ENCODE measurements at regions not wholly inside any gene's neighbourhood (a gene's known extent, or its start where the extent isn't known, plus 50 kb on each side); places are given as distances from the start of the nearest gene placed in this dataset.

GRCh38 chr9:96183751-96184150 lies 118.2 kb downstream of the HSD17B3 start:
- TF ChIP-seq CTCF (IDR thresholded peaks at IDR 0.05; ENCODE audit: low read depth, low read length, missing control alignments), result no peak
- DNase-seq (ENCODE audit: low read depth), result no peak
- H3K4me3 ChIP-seq (ENCODE audit: low read depth, low read length), result no peak overlapping the region

- no peak for DNase-seq (ENCODE audit: low read depth)
- no peak for TF ChIP-seq CTCF (IDR thresholded peaks at IDR 0.05; ENCODE audit: low read depth, low read length, missing control alignments)
- no peak overlapping the region for H3K4me3 ChIP-seq (ENCODE audit: low read depth, low read length)
These were observed 123.8 kb downstream of the HSD17B3 start for GRCh38 chr9:96178153-96178552.

GRCh38 chr9:96177719-96178028 lies 124.3 kb downstream of the HSD17B3 start:
- H3K4me3 ChIP-seq (ENCODE audit: low read depth, low read length), result no peak overlapping the region
- DNase-seq (ENCODE audit: low read depth), result no peak

GRCh38 chr9:96177005-96177718 lies 124.8 kb downstream of the HSD17B3 start:
- no peak for DNase-seq (ENCODE audit: low read depth)
- no peak for TF ChIP-seq CTCF (IDR thresholded peaks at IDR 0.05; ENCODE audit: low read depth, low read length, missing control alignments)
- no peak overlapping the region for H3K4me3 ChIP-seq (ENCODE audit: low read depth, low read length)

More at GRCh38 chr9:96177719-96178028, 124.3 kb downstream of the HSD17B3 start:
- no peak for TF ChIP-seq CTCF (IDR thresholded peaks at IDR 0.05; ENCODE audit: low read depth, low read length, missing control alignments)

GRCh38 chr9:96175796-96176195 lies 126.2 kb downstream of the HSD17B3 start:
- no peak overlapping the region for H3K4me3 ChIP-seq (ENCODE audit: low read depth, low read length)
- DNase-seq (ENCODE audit: low read depth), result no peak
- no peak for TF ChIP-seq CTCF (IDR thresholded peaks at IDR 0.05; ENCODE audit: low read depth, low read length, missing control alignments)

GRCh38 chr9:96175001-96175400 lies 127.0 kb downstream of the HSD17B3 start:
- DNase-seq (ENCODE audit: low read depth), result no peak
- no peak overlapping the region for H3K4me3 ChIP-seq (ENCODE audit: low read depth, low read length)
- TF ChIP-seq CTCF (IDR thresholded peaks at IDR 0.05; ENCODE audit: low read depth, low read length, missing control alignments), result no peak

GRCh38 chr9:96174371-96174770 lies 127.6 kb downstream of the HSD17B3 start:
- no peak overlapping the region for H3K4me3 ChIP-seq (ENCODE audit: low read depth, low read length)
- no peak for DNase-seq (ENCODE audit: low read depth)
- TF ChIP-seq CTCF (IDR thresholded peaks at IDR 0.05; ENCODE audit: low read depth, low read length, missing control alignments), result no peak
